Inflammatory macrophage (primary cell): ENCODE measurements at regions not wholly inside any gene's neighbourhood (a gene's known extent, or its start where the extent isn't known, plus 50 kb on each side); places are given as distances from the start of the nearest gene placed in this dataset.

Experiments used
- DNase-seq, 2 donors: peaks; one replicate each; pipeline ENCODE4 v3.0.0-alpha.2; 2020 to 2022

- no peak for DNase-seq
These were observed 452.4 kb downstream of the SHQ1 start for GRCh38 chr3:72395776-72396311.

- no peak for DNase-seq
These were observed 454.8 kb downstream of the SHQ1 start for GRCh38 chr3:72393455-72393854.

DNA sequence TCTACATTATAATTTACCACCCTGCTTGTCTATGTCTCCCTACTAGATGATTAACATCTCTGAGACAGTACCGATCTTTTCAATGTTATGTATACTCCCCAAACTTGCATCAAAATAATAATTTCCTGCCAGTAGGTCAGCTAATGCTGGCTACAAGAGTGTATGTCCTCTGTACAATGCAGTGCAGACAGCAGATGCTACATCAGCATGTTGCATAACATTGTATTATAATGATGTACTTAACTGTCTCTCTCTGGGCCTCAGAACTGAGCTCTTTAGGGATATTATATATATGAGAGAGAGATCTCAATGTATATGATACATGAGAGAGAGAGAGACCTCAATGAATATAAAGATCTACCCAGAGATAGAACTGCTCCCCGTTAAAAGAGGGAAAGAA, 456.6 kb downstream of the SHQ1 start:
- no peak for DNase-seq

GRCh38 chr3:72390841-72391240, 457.4 kb downstream of the SHQ1 start:
- DNase-seq: no peak

GRCh38 chr3:72388644-72389043, 459.6 kb downstream of the SHQ1 start:
- no peak for DNase-seq

DNA sequence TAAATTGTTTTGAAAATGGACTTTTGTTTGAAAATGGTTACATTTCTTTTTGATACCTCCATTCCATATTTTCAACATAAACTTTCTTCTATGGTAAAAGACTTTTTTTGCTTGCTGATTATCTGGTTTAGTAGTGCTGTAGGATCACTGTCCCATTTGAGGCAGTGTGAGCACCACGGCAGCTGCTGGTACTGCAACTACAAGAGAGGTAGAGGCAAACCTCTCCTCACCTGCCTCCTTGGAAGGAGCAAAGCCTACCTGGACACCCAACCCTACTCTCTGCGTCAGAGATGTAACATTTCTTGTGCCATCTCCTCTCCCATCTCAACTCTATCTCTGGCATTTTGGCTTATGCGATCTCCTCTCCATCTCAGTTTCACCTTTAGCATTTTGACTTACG, 460.1 kb downstream of the SHQ1 start:
- no peak for DNase-seq

- DNase-seq: no peak
These were observed 461.8 kb downstream of the SHQ1 start for GRCh38 chr3:72386327-72387000.

- no peak for DNase-seq
These were observed 463.1 kb downstream of the SHQ1 start for GRCh38 chr3:72385167-72385566.

GRCh38 chr3:72384602-72385001, 463.6 kb downstream of the SHQ1 start:
- no peak for DNase-seq

DNA sequence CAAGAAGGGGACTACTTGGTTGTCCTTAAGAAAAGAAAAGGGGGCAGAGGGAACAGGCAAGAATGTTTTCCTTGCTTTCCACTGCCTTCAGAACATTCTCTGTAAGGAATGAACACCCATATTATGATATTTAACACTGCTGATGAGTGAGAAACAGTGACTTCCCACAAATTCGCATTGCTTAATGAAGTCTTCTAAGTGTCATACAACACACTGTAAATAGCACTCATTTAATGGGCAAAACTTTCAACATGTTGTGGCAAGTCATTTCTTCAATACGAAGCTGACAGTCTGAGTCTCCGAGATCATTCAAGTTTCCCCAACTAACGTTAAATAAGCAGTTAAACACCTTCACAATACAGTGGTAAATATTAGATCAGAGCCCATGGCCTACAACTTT, 464.4 kb downstream of the SHQ1 start:
- peak in 1 of 2 donors; percentile 35 for DNase-seq

GRCh38 chr3:72383230-72383629, 465.0 kb downstream of the SHQ1 start:
- DNase-seq: no peak

- no peak for DNase-seq
These were observed 465.8 kb downstream of the SHQ1 start for GRCh38 chr3:72382460-72382859.

DNA sequence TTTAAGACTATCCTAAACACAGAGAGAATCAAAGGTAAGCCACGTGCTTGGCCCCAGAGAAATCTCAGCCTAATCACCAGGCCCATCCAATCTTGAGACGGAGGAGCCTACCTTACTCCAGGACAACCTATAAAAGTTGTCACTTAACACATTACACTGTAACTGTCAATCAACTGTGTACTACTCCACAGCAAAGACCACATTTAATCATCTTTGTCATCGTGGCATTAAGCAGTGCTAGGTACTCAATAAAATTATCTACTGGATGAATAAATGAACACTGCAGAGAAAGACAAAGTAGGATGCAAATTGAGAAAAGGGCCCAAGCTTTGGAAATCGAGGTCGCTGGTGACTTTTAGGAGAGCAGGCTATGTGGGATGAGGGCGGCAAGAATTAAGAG, 466.7 kb downstream of the SHQ1 start:
- no peak for DNase-seq

DNA sequence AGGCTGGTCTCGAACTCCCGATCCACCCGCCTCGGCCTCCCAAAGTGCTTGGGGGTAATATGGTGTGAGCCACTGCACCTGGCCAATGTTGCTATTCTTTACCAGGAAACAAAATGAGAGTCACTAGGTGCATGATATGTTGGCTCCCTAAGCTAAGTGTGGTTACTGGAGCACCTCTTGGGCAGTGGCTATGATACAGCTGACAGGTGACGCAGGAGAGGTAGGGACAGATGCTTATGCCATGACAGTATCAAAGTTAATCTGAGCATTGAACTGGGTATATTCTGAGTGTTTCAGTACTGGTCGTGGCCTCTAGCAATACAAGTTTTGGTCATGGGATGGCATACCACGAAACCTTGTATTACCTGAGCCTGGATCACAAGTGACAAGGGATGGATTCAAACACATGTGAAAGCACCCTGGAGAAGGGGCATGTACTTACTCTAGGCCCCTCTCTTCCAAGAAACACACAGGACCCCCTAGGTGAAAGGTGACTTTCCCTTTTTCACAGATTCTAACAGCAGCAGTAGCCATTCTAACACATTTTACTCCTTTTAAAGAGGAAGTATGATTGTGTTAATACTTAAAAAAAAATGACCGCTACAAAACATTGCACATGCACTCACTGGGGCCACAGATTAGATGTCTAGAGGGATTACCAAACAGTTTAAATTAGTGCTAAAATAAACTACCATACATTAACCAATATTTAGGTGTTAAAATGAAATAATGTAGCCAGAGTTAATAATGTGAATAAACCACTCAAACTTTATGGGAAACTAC, 467.3 kb downstream of the SHQ1 start:
- DNase-seq: peak; percentile 18 to 57

GRCh38 chr3:72380193-72380592, 468.1 kb downstream of the SHQ1 start:
- DNase-seq: no peak

GRCh38 chr3:72379500-72380187, 468.6 kb downstream of the SHQ1 start:
- DNase-seq: no peak

GRCh38 chr3:72378287-72378686, 470.0 kb downstream of the SHQ1 start:
- no peak for DNase-seq

DNA sequence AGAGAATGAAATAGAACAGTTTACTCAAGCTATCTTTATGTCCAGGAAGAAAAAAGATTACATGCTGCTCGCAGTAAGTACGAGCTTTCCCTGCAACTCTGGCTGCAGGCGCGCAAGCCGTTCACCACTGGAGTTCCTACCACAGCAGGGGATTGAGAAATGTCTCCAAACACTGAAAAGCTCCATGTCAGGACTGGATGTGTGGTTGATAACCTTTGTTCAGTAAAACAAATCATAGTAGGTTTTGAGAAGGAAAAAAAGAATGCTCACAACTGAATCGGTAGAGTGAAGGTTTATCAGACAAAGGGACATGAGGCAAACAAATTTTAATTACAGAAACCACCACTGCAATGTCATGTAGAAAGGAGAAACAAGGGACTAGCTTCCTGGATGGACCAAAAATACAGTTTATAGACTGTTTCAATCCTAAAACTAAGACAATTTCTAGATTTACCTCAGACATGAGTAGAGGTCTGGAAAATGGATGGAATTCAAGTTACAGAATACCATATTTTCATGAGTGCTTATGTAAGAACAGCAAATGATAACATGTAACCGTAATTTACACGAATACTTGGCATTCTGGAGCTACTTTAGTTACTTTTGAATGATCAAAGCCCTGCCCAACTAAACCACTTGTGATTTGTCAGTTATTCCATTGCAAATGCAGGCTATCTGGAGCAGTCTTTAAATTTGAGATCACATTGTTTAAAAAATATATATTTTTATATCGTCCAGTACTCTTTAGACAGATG, 471.1 kb downstream of the SHQ1 start:
- DNase-seq: peak in 1 of 2 donors; percentile 20

- no peak for DNase-seq
These were observed 472.8 kb downstream of the SHQ1 start for GRCh38 chr3:72375237-72376076.

GRCh38 chr3:72373139-72373538, 475.1 kb downstream of the SHQ1 start:
- no peak for DNase-seq

DNA sequence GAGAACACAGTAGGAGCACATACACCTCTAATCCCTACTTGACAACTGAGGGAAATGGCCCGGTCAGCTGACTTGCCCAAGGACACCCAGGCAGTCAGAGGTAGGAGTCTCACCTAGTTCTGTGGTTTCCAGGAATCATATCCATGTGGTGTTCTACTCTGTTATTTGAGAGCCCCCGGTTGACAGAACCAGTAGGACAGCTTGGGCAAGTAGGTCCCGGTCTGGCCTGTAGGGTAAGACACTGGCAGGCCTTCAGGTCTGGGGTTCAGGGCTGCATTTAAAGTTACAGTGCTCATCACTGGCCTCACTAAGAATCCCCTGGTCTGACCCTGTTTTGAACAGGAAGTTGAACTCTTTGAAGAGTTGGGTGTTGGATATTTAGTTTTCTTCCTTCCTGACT, 476.1 kb downstream of the SHQ1 start:
- DNase-seq: no peak

DNA sequence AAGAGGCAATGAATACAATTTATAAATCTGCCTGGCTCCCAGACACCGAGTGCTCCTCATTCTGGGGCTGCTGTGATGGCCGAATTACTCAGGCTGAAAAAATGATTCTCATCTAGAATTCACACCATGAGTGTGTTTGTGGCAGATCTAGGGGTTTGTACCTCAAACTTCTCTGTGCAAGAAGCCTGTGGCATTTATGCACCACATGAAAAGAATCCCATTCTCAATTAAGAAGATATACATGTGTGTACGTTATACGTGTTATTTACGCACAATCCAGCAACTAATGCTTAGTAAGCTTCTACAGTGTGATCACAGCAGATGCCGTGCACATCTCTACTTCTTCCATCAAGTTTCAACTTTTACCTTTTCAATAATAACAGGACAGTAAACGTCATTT, 476.8 kb downstream of the SHQ1 start:
- no peak for DNase-seq
